NCI-H146 treated with DMSO at 0.1 percent for 48 hours (cell line): ENCODE measurements at regions not wholly inside any gene's neighbourhood (a gene's known extent, or its start where the extent isn't known, plus 50 kb on each side); places are given as distances from the start of the nearest gene placed in this dataset.

Experiments used
- DNase-seq: peaks from one replicate; lab custom pipeline; 2025; ENCODE audit not compliant: unreplicated experiment; lab: John Stamatoyannopoulos, UW

DNA sequence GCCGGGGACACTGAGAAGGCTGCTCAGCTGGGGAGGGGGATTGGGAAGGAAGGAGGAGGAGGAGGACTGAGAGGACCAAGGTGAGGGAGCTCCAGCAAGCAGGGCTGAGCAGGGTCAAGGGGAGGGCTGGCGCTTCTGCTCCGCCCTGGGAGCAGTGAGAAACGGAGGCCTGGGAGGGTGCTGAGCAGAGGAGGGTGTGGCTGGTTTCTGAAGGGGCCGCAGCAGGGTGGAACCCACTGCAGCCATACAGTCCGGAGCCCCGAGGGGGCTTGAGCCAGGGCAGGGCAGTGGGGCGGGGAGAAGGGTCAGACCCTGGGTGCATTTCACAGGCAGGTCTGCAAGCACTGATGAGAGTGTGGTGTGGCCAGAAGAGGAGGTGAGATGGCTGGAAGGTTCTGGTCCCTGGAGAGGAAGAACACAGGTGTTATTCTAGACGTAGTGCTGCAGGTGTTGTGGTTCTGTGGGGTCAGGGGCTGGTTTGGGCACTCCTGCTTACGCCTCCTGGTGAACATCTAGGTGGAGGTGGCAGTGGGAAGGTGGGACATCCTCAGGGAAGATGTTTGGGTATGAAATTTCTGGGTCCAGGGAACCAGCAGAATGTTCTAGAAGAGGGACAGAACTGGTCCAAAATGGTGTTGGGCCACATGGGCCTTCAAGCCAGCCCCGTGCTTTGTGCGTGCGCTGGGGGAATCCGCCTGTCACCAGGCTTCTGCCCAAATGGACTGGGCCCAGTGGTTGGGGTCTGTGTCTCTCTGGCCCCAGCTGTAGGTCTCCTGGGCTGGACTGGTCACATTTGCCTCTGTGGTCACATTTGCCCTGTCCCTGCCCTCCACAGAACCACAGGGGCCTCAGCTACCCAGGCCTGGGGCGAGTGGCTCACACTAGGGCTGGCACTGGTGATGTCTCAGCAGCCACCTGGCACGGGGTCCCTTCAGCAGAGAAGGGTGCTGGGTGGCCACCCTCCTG, 714.7 kb downstream of the BRD1 start:
- no peak for DNase-seq

DNA sequence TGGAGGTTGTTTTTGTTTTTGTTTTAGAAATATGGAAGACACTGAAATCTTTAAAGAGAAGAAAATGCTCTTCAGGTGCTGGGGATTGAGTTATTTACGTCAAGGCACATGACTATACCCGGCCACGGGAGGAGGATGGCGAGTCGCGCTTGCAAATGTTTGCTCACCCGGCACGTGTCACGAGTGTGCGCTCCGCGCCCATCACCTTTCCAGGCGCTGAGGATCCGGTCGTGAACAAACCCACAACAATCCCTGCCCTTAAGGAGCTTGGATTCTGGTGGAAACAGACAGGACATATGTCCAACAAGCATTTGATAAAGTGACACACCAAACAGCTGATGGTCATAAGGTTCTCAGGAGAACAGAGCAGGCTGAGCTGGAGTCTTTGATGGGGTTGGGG, 715.5 kb downstream of the BRD1 start:
- DNase-seq = no peak

DNA sequence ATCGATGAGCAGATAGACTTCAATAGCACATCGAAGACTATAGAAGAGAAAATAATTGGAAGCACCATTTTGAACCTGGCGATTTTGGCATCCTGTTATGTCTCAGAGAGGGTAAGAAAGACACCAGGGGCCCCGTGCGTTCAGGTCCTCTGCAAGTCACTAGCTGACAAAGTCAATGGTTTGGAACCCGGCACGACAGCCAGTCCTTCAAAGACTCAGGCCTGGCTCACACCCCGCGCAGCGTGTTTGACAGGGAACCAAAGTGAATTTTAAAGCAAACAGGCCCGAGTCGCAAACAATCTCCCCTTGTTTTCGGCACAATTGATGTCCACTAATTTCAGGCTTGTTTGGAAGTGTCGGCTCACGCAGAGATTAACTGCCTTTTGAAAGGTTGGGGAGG, 716.6 kb downstream of the BRD1 start:
- no peak for DNase-seq

DNA sequence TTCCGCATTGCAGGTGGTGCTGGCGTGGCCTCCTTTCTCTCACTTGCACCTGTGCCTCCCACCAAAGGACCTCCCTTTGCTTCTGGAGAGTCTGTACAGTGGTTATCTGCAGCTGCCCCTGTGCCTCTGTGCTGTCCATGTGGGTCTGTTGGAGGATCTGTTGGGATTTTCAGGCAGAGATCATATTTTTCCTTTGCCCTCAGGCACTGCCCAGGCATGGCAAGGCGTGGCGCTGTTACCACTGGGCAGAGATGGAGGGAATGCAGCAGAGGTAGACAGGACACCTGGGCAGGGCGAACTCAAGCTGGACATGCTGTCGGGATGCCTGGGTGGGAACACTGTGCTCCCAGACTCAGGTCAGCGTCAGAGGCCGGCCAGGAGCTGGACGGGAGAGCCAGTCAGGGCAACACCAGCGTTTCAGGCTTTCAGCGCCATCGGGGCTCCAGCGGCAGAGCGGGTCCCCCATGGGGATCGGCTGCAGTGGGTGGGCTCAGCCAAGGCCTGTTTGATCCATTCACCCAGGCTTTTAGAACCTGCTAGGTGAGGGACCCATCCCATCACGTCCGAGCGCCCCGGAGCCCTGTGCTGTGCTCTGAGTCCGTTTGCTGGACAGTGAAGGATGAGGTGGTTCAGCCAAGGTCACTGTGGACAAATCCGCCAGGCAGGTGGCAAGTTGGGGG, 718.9 kb downstream of the BRD1 start:
- no peak for DNase-seq

DNA sequence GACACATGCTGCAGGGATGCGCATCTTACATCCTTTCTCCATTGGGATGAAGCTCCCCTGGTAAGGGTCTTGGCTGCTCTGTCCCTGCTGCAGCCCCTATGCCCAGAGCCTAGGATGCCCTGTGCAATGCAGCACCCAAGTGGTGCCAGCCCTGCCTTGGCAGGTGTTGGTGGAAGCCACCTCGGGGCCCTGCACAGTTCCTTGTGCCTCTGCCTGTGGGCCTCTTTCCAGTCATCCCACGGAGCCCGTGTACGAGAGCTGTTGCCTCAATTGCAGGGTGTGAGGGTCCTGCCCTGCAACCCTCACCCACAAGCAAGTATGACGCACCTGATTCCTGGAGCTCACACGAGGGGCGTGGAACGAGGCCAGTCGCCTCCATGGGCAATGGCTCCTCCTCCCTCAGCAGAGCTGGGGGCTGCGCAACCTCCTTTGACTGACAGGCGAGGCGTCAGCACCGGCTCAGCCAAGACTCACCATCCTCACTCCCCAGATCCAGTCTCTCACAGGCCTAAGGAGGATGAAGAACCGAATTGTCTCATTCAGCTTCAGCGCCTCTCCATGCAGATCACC, 719.6 kb downstream of the BRD1 start:
- DNase-seq = no peak

DNA sequence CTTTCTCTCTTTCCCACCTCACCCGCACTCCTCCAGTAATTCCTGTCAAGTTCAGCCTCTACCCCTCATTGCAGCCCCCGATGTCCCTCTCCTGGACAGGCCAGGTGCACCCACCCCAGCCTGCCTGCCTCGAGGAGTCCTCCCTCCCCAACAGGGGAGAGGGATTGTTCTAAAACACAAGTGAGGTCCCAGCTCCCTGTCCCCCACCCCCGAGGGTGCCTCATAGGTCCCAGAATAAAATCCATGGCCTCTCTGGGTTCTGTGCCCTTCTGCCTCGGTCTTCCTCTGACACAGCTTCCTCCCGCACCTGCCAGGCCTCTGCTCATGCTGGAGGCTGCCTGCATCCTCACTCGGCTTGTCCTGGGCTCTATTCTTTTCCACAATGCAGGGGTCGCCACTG, 720.1 kb downstream of the BRD1 start:
- DNase-seq = no peak

DNA sequence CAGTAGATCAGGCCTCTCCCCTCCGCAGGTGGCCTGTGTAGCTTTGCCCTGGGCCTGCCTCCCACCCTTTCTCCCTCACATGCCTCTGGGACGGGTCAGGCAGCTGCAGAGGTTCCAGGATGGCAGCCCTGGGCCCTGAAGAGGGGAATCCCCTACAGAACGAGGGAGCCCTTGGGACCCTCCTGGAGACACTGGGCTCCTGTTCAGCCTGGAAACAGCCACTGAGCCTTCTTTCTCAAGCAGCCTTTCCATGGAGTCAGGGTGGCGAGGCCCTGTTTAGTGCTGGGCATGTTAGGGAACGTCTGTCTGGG, 720.9 kb downstream of the BRD1 start:
- DNase-seq = no peak

DNA sequence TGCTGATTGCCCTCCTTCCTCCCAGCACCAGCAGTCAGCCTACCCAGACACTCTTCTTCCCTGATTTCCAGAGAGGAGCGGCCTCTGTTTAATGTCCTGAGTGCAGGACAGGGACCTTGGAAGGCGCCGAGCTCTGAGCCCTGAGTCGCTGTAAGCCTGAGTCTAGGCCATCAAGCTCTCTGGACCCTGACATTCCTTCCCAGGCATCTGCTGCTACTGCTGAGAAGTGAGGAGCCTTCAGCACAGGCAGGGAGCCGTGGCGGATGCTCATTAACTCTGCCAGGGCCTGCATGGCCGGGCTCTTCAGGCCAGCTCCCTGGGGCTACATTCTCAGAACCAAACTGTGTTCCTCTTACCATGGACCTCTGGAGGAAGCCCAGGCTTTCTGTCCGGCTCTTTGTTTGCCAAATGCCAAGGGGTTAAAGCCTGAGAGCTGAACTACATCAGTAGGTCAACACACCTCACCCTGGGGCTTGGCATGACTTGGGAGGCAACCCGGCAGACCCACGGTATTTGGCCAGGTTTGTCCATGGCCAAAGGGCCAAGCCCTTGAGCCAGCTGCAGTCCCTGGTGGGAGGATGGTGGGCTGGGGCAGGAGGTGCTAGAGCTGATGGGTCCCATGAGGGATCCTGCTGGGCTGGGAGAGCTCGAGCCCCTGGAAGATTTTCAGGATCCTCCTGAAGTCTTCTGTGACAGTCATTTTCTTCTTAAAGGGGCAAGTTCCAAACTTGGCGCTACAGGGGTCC, 721.4 kb downstream of the BRD1 start:
- no peak for DNase-seq

DNA sequence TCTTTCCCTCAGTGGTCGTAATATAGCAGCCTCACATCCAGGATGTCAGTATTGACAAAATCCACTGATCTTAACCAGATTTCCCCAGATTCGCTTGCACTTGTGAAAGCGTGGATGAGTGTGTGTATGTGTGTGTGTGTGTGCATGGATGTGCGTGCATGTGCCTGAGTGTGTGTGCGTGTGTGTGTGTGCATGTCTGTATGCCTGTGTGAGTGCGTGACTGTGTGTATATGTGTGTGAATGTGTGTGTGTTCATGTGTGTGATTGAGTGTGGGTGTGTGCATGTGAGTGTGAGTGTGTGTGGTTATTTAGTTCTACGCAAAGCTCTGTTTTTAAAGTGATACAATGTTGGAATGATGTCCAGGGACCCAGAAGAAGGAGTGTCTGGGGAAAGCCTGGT, 723.2 kb downstream of the BRD1 start:
- no peak for DNase-seq

DNA sequence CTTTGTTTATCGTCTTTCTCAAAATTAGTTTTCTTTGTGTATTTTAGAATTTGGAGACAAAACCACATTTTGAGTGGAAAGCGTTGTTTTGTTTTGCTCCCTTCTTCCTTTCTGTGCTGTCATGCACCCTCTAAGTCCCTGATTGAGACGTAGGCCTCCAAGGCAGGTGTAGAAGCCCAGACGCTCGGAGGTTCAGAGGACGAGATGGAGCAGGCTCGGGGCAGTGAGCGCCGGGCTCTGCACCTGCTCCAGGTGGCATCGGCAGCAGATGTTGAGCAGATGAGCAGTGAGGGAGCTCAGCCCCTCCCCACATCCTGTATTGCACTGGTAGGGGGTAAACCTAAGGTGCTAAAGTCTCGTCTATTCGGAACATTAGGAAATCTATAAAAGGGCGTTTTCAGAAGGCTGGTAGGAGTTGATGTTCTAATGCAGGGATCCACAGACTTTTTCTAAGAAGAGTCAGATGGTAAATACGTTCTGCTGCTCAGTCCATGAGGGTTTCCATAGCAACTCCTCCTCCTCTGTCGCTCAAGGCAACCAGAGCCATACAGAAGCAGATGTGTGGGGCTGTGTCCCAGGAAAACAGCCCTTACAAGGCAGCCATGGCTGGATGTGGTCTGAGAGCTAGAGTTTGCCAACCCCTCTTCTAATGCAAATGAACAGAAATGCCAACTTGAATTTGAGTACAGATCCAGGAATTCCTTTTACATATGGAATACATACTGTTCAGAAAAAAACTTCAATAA, 724.2 kb downstream of the BRD1 start:
- peak; percentile 64 for DNase-seq

DNA sequence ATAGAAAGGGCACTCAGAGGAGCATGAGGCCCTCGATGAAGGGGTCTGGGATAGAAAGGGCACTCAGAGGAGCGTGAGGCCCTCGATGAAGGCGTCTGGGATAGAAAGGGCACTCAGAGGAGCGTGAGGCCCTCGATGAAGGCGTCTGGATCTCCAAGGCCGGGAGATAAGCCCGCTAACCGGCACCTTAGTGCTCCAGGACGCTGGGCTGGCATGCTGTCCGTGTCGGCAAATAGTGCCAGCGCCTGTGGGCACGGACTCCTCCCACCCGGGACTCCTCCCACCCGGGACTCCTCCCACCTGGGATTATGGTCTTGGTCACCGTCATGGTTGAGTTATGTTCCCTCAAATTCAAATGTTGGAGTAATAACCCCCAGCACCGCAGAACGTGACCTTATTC, 725.3 kb downstream of the BRD1 start:
- no peak for DNase-seq

DNA sequence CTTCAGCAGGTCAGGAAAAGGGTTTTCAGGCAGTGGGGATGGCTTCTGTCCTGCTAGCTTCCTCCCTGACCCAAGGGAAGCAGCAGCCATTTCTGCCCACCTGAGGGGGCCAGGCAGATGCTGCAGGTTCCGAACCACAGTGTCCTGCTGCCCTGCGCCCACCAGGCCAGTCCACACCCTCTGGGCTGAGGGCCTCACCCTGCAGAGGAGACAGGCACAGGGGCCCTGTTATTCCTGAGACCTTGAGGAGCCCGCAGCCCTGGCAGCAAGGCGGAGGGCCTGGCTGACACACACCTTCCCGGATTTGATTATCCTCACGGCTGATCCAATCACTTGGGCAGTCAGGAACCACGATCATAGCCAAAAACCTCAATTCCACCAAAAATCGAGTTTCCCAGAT, 725.8 kb downstream of the BRD1 start:
- DNase-seq = no peak

DNA sequence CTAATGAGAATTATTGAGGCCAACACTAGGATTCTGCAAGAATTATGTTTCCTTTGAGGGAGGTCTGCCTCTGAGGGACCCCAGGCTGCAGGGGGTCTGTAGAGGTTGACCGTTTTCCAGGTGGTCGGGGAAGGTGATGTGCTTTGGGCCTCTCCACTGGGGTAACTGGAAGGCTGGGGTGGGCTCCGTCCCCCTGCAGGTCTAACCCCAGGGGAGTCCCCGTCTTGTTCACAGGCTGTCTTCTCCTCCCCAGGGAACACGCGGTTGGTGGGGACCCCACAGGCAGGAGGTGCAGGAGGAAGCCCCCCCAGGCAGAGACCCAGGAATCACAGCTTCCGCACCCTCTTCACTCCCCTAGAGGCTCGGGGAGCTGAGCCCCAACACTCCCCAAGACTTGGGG, 726.4 kb downstream of the BRD1 start:
- no peak for DNase-seq

DNA sequence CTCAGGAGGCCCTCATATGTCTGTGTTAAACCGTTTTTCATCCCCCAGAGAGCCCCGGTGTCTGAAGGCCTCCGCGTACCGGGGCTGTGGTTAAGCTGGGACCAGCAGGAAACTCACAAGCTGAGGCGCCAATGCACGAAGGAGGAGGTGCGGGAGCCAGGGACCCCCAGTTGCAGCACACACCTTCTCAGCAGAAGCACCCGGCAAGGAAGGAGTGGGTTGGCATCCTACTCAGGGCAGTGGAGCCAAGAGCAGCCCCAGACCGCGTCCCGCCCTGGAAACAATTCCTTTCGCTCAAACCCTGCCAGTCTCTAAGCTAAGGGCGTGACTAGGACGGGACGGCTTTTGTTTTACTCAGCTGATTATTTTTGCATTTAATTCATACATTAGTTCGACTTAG, 726.9 kb downstream of the BRD1 start:
- DNase-seq = no peak

DNA sequence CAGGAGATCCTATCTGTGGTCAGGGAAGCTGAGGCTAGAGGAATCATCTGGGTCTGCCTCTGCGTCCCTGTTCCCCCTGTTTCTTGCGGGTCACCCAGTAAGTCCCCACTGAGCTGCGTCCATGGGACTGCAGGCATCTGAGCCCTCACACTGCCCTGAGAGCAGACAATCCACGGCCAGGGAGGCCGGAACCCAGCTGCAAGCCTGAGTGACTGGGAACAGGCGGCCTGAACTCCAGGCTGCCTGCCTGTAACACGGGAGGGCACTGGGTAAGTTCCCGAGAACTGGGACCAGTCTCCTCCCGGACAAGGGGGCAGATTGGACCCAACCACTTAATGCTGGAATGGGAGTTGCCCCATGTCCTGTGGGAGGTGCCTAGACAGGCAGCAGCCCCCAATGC, 727.4 kb downstream of the BRD1 start:
- DNase-seq = no peak

DNA sequence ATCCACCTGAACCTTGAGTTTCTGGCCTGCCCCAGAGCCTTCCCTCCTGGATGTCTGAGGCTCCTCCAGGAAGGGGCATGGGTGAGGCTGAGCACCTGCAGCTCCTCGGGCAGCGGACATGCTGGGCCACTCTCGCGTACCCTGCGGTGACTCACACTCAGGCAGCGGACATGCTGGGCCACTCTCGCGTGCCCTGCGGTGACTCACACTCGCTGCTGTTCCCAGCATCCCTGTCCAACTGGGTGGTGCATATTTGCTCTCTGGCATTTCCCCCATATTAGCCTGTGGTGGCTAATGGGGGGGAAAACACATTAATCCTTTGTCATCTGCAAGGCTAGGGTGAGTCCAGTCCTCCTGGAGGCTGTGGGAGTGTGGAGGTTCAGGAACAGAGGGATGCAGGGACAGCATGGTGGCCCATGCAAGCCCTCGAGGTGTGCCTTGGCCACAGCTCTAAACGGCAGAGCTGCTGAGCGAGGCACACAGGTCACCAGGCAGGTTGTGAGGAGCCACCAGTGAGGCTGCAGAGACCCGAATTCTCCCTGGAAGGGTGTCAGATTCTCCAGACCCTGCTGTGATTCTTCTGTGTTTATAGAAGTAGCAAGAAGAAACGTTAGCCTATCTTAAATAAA, 728.1 kb downstream of the BRD1 start:
- no peak for DNase-seq

DNA sequence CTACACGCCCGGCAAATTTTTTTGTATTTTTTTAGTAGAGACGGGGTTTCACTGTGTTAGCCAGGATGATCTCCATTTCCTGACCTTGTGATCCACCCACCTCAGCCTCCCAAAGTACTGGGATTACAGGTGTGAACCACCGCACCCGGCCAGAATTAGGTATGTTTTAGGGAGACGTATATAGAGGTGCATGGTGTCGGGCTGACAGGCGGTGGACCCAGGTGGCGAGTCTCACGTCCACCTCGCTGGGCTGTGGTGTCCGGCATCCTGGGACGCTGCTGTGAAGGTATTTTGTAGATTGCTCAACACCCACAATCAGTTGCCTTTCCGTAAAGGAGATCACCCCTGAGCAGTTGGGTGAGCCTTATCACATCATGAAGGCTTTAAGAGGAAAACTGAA, 728.6 kb downstream of the BRD1 start:
- no peak for DNase-seq

DNA sequence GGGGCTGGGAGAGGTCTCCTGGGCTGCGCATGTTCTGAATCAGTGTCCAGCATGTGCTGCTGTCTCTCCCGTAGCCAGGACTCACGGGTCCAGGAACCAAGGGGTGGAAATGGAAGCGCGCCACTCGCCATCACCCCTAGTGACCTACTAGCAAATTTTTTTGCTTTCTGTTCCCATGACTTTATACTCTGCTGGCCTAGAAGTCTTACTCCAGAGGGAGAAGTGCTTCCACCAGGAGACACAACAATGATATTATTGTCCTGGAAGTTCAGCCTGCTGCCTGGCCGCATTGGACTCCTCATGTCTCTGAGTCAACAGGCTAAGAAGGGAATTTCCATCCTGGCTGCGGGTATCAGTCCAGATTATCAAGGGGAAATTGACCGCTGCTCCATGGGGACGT, 729.7 kb downstream of the BRD1 start:
- no peak for DNase-seq

DNA sequence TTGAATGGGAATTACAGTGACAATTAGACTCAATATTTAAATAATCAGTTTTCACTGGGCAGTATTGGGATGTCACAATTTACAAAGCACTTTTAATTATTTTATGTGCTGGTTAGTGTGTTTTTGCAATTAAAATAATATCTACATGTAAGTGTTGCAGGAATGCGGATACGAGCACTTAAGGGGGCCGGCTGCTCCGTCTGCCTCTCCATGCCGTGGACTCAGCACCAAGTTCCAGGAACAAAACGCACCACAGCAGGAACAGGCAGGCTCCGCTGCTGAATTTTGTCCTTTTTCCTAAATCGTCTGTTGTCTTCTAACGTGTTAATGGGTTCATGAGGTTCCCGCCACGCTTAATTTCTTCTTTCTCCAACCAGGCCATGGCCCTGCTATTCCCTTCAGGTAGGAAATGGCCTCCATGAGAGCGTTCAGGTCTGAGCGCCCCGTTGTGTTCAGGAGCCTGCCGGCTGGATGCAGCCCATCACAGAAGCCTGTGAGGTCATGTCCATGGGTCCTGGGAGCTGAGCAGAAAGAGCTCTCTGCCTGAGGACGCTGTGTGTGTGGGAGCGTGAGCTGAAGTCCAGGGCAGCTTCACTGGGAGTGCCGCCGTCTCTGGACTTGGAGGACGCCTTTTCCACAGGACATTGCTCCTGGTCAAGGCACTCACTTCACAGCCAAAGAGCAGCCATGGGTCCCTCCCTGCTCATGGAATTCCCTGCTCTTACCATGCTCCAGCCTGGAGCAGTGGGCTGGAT, 730.3 kb downstream of the BRD1 start:
- DNase-seq = no peak

DNA sequence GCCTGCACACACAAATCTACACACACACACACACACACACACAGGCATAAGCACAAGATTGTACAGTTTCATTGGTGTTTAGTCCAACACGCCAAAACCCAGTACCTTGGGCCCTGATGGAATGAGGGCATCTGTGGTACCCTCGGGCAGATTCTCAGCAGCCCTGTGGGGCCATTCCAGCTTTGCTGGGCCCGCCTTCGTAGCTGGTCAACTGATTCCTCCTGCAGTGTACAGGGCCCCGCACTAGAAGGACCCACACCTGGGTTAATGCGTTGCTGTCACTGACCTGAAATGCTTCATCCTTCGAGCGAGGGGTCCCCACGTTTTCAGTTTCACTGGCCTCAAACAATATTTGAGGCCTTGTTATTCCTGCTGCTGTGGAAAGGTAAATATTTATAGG, 731.2 kb downstream of the BRD1 start:
- no peak for DNase-seq
